GM23338 (cell line): ENCODE measurements at regions not wholly inside any gene's neighbourhood (a gene's known extent, or its start where the extent isn't known, plus 50 kb on each side); places are given as distances from the start of the nearest gene placed in this dataset.

Source experiments
- ATAC-seq: fragments of 200-7000 bp; cut with Tn5 transposase; 3 replicates; pipeline ENCODE4 v1.9.1; 2020
- DNase-seq: peaks from one replicate; pipeline ENCODE4 v3.0.0-alpha.2; 2015; ENCODE audit warnings: low spot score
- H2AFZ ChIP-seq: fragments of 200-600 bp; sonication (generic); 2 replicates; pipeline ENCODE4 v1.8.0; 2016; ENCODE audit warnings: antibody characterized with exemption, mild to moderate bottlenecking, moderate library complexity
- H3F3A ChIP-seq: fragments of 200-600 bp; sonication (generic); replicated peaks from 2 replicates; pipeline ENCODE4 v1.8.0; 2017; ENCODE audit warnings: antibody characterized with exemption, mixed run types, low read depth
- H3K27ac ChIP-seq: fragments of 200-600 bp; sonication (generic); 2 replicates; pipeline ENCODE4 v1.6.1; 2016; ENCODE audit warnings: low read depth
- H3K27me3 ChIP-seq: fragments of 200-600 bp; sonication (generic); 2 replicates; pipeline ENCODE4 v1.8.0; 2016; ENCODE audit warnings: mild to moderate bottlenecking, mixed run types, moderate library complexity; ENCODE audit not compliant: insufficient read depth
- H3K36me3 ChIP-seq: fragments of 200-600 bp; sonication (generic); 2 replicates; pipeline ENCODE4 v1.8.0; 2016; ENCODE audit warnings: mild to moderate bottlenecking; ENCODE audit not compliant: insufficient read depth
- H3K4me1 ChIP-seq: fragments of 200-600 bp; sonication (generic); 2 replicates; pipeline ENCODE4 v1.8.0; 2016; ENCODE audit warnings: mild to moderate bottlenecking, moderate library complexity; ENCODE audit not compliant: insufficient read depth
- H3K4me2 ChIP-seq: fragments of 200-600 bp; sonication (generic); 2 replicates; pipeline ENCODE4 v1.7.1; 2017; ENCODE audit warnings: mixed run types
- H3K4me3 ChIP-seq: fragments of 200-600 bp; sonication (generic); 2 replicates; pipeline ENCODE4 v1.6.1; 2016; ENCODE audit warnings: mixed run types
- H3K79me2 ChIP-seq: fragments of 200-600 bp; sonication (generic); replicated peaks from 2 replicates; pipeline ENCODE4 v1.8.0; 2017; ENCODE audit warnings: mild to moderate bottlenecking; ENCODE audit not compliant: insufficient read depth
- H3K9me2 ChIP-seq: fragments of 200-600 bp; sonication (generic); 2 replicates; pipeline ENCODE4 v1.8.0; 2017; ENCODE audit not compliant: insufficient read depth
- H4K20me1 ChIP-seq: fragments of 200-600 bp; sonication (generic); replicated peaks from 2 replicates; pipeline ENCODE4 v1.8.0; 2017; ENCODE audit warnings: mild to moderate bottlenecking; ENCODE audit not compliant: insufficient read depth
- H3K27ac Mint-ChIP-seq: 2 replicates; pipeline ENCODE4 v1.8.0; 2020; ENCODE audit warnings: inconsistent platforms, mild to moderate bottlenecking, moderate library complexity, mixed read lengths
- H3K27me3 Mint-ChIP-seq: 3 replicates; pipeline ENCODE4 v1.8.0; 2022; ENCODE audit warnings: low read depth, mild to moderate bottlenecking, moderate library complexity, mixed read lengths, inconsistent platforms; ENCODE audit not compliant: insufficient read depth, poor library complexity
- H3K36me3 Mint-ChIP-seq: 3 replicates; pipeline ENCODE4 v1.8.0; 2021; ENCODE audit warnings: low read depth, mild to moderate bottlenecking, inconsistent platforms, moderate library complexity, mixed read lengths
- H3K4me1 Mint-ChIP-seq: 3 replicates; pipeline ENCODE4 v1.8.0; 2020; ENCODE audit warnings: mild to moderate bottlenecking, inconsistent platforms, mixed read lengths
- H3K4me3 Mint-ChIP-seq: 3 replicates; pipeline ENCODE4 v1.8.0; 2021; ENCODE audit warnings: moderate library complexity, mild to moderate bottlenecking, inconsistent platforms, mixed read lengths
- H3K9me3 Mint-ChIP-seq: 3 replicates; pipeline ENCODE4 v1.8.0; 2020; ENCODE audit warnings: moderate library complexity, mild to moderate bottlenecking, inconsistent platforms, mixed read lengths
- CREB1 ChIP-seq: fragments of 250-450 bp; sonication (Bioruptor Pico); IDR thresholded peaks from 2 replicates; pipeline ENCODE4 v1.5.0; 2020; ENCODE audit warnings: low read depth, mild to moderate bottlenecking, moderate library complexity
- EZH2 ChIP-seq: fragments of 200-600 bp; sonication (generic); IDR thresholded peaks from one replicate; pipeline ENCODE4 v1.8.0; 2017; ENCODE audit warnings: antibody characterized with exemption, mild to moderate bottlenecking, low read depth; ENCODE audit not compliant: unreplicated experiment
- EZH2phosphoT487 ChIP-seq: fragments of 200-600 bp; sonication (generic); IDR thresholded peaks from one replicate; pipeline ENCODE4 v1.8.1; 2018; ENCODE audit warnings: antibody characterized with exemption; ENCODE audit not compliant: unreplicated experiment
- NANOG ChIP-seq: IDR thresholded peaks from 2 replicates; pipeline ENCODE4 v1.6.1; 2016; ENCODE audit warnings: antibody characterized with exemption, borderline replicate concordance
- POLR2AphosphoS5 ChIP-seq: IDR thresholded peaks from 2 replicates; pipeline ENCODE4 v1.6.1; 2016; ENCODE audit warnings: antibody characterized with exemption, low read depth
- STAT1 ChIP-seq: IDR thresholded peaks from one replicate; pipeline ENCODE4 v1.6.1; 2016; ENCODE audit warnings: antibody characterized with exemption; ENCODE audit not compliant: unreplicated experiment
- ZNF114 ChIP-seq: fragments of 250-450 bp; sonication (Bioruptor Pico); IDR thresholded peaks from 2 replicates; pipeline ENCODE4 v1.5.0; 2020; ENCODE audit warnings: mild to moderate bottlenecking, moderate library complexity
- ZNF331 ChIP-seq: fragments of 250-450 bp; sonication (Bioruptor Pico); IDR thresholded peaks from 2 replicates; pipeline ENCODE4 v1.5.0; 2020; ENCODE audit warnings: low read depth, mild to moderate bottlenecking, moderate library complexity
- TF ChIP-seq, protein P1 (sequence below): IDR thresholded peaks from 2 replicates; pipeline ENCODE4 v1.6.1; 2016; ENCODE audit warnings: antibody characterized with exemption
- TF ChIP-seq, protein P2 (sequence below), 2 experiments: fragments of 200-600 bp in 1 of 2; sonication (generic) in 1 of 2; conservative IDR thresholded peaks; 2 replicates each; pipeline versions ENCODE4 v1.5.1 to v1.6.1; 2016 to 2017; ENCODE audit warnings: antibody characterized with exemption in 2 of 2, low read depth in 2 of 2, mild to moderate bottlenecking in 2 of 2, moderate library complexity in 1 of 2
- TF ChIP-seq, protein P3 (sequence below): IDR thresholded peaks from one replicate; pipeline ENCODE4 v1.6.1; 2018; ENCODE audit warnings: antibody characterized with exemption; ENCODE audit not compliant: unreplicated experiment

DNA sequence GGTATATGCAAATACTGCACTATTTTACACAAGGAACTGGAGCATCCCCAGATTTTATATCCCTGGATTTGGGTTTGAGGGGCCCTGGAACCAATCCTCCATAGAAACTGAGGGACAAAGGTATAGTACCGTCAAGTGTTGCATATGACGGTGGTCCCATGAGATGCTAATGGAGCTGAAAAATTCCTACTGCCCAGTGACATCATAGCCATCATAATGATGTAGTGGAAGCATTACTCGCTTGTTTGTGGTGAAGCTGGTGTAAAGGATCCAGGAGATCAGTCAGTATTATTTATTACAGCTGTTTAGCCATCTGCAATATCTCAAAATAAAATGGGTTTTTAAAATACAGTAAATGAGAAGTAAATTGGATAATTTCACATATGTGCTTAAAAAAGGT is 496.6 kb upstream of the HS6ST1 start:
- Histone ChIP-seq H3K27ac (no peak overlapping the region), H3K4me3 (no peak overlapping the region), H3K4me1 (no peaks in the 10 kb centered on the region; the same call in 1 of the 2 replicates), H3K36me3 (no peaks in the 10 kb centered on the region), H2AFZ (no peak overlapping the region), H3K4me2 (no peak overlapping the region), H3K79me2 (no peaks in the 10 kb centered on the region), H3F3A (no peaks in the 10 kb centered on the region), H3K27me3 (no peaks in the 10 kb centered on the region), H4K20me1 (no peaks in the 10 kb centered on the region), H3K9me2 (peaks cover 6% of the 10 kb centered on the region)
- H3K27ac Mint-ChIP-seq, result no peak overlapping the region
- ATAC-seq (no peak), DNase-seq (no peak)
- H3K27me3 Mint-ChIP-seq, result peaks cover 14% of the 10 kb centered on the region
- peaks cover 15% of the 10 kb centered on the region; the same call in 2 of the 3 replicates for H3K9me3 Mint-ChIP-seq
- TF ChIP-seq EZH2phosphoT487 (no peak), ZNF331 (CRISPR knock-in tag) (no peak), EZH2 (no peak), ZNF114 (CRISPR knock-in tag) (no peak), CREB1 (CRISPR knock-in tag) (no peak), POLR2AphosphoS5 (no peak), STAT1 (no peak), NANOG (no peak)
- TF ChIP-seq, protein P1, sequence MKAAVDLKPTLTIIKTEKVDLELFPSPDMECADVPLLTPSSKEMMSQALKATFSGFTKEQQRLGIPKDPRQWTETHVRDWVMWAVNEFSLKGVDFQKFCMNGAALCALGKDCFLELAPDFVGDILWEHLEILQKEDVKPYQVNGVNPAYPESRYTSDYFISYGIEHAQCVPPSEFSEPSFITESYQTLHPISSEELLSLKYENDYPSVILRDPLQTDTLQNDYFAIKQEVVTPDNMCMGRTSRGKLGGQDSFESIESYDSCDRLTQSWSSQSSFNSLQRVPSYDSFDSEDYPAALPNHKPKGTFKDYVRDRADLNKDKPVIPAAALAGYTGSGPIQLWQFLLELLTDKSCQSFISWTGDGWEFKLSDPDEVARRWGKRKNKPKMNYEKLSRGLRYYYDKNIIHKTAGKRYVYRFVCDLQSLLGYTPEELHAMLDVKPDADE, result no peak
- TF ChIP-seq, protein P2, sequence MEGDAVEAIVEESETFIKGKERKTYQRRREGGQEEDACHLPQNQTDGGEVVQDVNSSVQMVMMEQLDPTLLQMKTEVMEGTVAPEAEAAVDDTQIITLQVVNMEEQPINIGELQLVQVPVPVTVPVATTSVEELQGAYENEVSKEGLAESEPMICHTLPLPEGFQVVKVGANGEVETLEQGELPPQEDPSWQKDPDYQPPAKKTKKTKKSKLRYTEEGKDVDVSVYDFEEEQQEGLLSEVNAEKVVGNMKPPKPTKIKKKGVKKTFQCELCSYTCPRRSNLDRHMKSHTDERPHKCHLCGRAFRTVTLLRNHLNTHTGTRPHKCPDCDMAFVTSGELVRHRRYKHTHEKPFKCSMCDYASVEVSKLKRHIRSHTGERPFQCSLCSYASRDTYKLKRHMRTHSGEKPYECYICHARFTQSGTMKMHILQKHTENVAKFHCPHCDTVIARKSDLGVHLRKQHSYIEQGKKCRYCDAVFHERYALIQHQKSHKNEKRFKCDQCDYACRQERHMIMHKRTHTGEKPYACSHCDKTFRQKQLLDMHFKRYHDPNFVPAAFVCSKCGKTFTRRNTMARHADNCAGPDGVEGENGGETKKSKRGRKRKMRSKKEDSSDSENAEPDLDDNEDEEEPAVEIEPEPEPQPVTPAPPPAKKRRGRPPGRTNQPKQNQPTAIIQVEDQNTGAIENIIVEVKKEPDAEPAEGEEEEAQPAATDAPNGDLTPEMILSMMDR (conservative IDR thresholded peaks at IDR 0.05; ENCODE audit: low read depth in 2 of 2), result no peak
- TF ChIP-seq, protein P3, sequence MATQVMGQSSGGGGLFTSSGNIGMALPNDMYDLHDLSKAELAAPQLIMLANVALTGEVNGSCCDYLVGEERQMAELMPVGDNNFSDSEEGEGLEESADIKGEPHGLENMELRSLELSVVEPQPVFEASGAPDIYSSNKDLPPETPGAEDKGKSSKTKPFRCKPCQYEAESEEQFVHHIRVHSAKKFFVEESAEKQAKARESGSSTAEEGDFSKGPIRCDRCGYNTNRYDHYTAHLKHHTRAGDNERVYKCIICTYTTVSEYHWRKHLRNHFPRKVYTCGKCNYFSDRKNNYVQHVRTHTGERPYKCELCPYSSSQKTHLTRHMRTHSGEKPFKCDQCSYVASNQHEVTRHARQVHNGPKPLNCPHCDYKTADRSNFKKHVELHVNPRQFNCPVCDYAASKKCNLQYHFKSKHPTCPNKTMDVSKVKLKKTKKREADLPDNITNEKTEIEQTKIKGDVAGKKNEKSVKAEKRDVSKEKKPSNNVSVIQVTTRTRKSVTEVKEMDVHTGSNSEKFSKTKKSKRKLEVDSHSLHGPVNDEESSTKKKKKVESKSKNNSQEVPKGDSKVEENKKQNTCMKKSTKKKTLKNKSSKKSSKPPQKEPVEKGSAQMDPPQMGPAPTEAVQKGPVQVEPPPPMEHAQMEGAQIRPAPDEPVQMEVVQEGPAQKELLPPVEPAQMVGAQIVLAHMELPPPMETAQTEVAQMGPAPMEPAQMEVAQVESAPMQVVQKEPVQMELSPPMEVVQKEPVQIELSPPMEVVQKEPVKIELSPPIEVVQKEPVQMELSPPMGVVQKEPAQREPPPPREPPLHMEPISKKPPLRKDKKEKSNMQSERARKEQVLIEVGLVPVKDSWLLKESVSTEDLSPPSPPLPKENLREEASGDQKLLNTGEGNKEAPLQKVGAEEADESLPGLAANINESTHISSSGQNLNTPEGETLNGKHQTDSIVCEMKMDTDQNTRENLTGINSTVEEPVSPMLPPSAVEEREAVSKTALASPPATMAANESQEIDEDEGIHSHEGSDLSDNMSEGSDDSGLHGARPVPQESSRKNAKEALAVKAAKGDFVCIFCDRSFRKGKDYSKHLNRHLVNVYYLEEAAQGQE, result no peak
- no peak overlapping the region for H3K4me3 Mint-ChIP-seq
- peaks cover 9% of the 10 kb centered on the region; the same call in 1 of the 3 replicates for H3K36me3 Mint-ChIP-seq
- peaks cover 20% of the 10 kb centered on the region for H3K4me1 Mint-ChIP-seq
